GM12864 (cell line): ENCODE measurements at regions not wholly inside any gene's neighbourhood (a gene's known extent, or its start where the extent isn't known, plus 50 kb on each side); places are given as distances from the start of the nearest gene placed in this dataset.

ENCODE experiments used
- DNase-seq: peaks from one replicate; pipeline ENCODE4 v3.0.0-alpha.2; 2011; ENCODE audit warnings: low read depth
- H3K4me3 ChIP-seq: 2 replicates; pipeline ENCODE4 v1.5.1; 2011; ENCODE audit warnings: mild to moderate bottlenecking, low read depth, low read length, control low read depth
- CTCF ChIP-seq: IDR thresholded peaks from 2 replicates; pipeline ENCODE4 v1.5.1; 2011; ENCODE audit warnings: low read depth, mild to moderate bottlenecking, moderate library complexity, low read length, control low read depth, inconsistent platforms; ENCODE audit errors: missing control alignments

- H3K4me3 ChIP-seq = no peak overlapping the region
- no peak for DNase-seq
- no peak for TF ChIP-seq CTCF
Observed at GRCh38 chr7:132063800-132064199, 507.4 kb upstream of the PODXL start.

GRCh38 chr7:132061937-132062336 lies 505.5 kb upstream of the PODXL start:
- H3K4me3 ChIP-seq = no peak overlapping the region
- DNase-seq = no peak
- TF ChIP-seq CTCF = no peak

- no peak for DNase-seq
- TF ChIP-seq CTCF = no peak
- H3K4me3 ChIP-seq = no peak overlapping the region
Observed at GRCh38 chr7:132059141-132059540, 502.7 kb upstream of the PODXL start.

- no peak for TF ChIP-seq CTCF
- no peak overlapping the region for H3K4me3 ChIP-seq
- no peak for DNase-seq
Observed at GRCh38 chr7:132055336-132056120, 499.1 kb upstream of the PODXL start.

- TF ChIP-seq CTCF = no peak
- DNase-seq = no peak
- no peak overlapping the region for H3K4me3 ChIP-seq
Observed at GRCh38 chr7:132053871-132054270, 497.4 kb upstream of the PODXL start.

GRCh38 chr7:132051311-132051710 lies 494.9 kb upstream of the PODXL start:
- no peak overlapping the region for H3K4me3 ChIP-seq
- DNase-seq = no peak
- TF ChIP-seq CTCF = no peak
